ENCODE measurements at regions not wholly inside any gene's neighbourhood (a gene's known extent, or its start where the extent isn't known, plus 50 kb on each side); places are given as distances from the start of the nearest gene placed in this dataset.

DNA sequence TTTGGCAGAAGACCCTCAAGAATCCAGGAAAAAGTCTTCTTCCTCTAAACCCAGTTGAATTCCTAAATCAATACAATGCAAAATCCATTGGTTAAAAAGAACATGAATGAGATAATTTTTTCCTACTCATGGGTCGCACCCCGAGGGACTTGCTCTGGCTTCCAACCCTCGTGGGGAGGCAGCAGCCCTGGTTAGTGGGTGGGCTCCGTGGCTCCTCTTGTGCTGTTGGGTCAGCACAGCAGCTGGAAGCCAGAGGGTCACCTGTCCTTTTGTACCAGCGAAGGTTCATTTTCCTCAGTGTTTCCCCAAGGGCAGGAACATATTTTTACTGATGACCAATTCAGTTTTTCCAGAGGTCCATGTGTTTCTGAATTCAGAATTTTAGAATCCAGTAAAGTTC, 120.6 kb upstream of the S1PR3 start:
- TF ChIP-seq, protein P1, sequence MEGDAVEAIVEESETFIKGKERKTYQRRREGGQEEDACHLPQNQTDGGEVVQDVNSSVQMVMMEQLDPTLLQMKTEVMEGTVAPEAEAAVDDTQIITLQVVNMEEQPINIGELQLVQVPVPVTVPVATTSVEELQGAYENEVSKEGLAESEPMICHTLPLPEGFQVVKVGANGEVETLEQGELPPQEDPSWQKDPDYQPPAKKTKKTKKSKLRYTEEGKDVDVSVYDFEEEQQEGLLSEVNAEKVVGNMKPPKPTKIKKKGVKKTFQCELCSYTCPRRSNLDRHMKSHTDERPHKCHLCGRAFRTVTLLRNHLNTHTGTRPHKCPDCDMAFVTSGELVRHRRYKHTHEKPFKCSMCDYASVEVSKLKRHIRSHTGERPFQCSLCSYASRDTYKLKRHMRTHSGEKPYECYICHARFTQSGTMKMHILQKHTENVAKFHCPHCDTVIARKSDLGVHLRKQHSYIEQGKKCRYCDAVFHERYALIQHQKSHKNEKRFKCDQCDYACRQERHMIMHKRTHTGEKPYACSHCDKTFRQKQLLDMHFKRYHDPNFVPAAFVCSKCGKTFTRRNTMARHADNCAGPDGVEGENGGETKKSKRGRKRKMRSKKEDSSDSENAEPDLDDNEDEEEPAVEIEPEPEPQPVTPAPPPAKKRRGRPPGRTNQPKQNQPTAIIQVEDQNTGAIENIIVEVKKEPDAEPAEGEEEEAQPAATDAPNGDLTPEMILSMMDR (IDR thresholded peaks at IDR 0.05) = no peak
- no peak for TF ChIP-seq POLR2AphosphoS2 (conservative IDR thresholded peaks at IDR 0.05; ENCODE audit: low read length)
- TF ChIP-seq CBX8 (IDR thresholded peaks at IDR 0.05) = no peak
- TF ChIP-seq ESRRA (IDR thresholded peaks at IDR 0.05; ENCODE audit: borderline replicate concordance, low read length) = no peak
